Natural killer cell (primary cell): ENCODE measurements at regions not wholly inside any gene's neighbourhood (a gene's known extent, or its start where the extent isn't known, plus 50 kb on each side); places are given as distances from the start of the nearest gene placed in this dataset.

Source experiments
- ATAC-seq, 3 donors: fragments of 150-1000 bp in 2 of 3; fragments of 200-7000 bp in 1 of 3; cut with Tn5 transposase; 1 replicate in 1 of 3; 2 replicates in 2 of 3; pipeline ENCODE4 v1.10.0; 2021; ENCODE audit warnings: mild to moderate bottlenecking in 2 of 3, moderate library complexity in 2 of 3
- DNase-seq, 2 donors: peaks; one replicate each; pipeline versions ENCODE4 v3.0.0 to v3.0.0-alpha.2; 2013 to 2021; ENCODE audit warnings: mixed read lengths in 1 of 2
- H3K27ac ChIP-seq: one replicate; pipeline ENCODE4 v1.5.1; 2013; ENCODE audit warnings: mild to moderate bottlenecking, low read length
- H3K27me3 ChIP-seq: one replicate; pipeline ENCODE4 v1.6.1; 2013; ENCODE audit warnings: low read length; ENCODE audit not compliant: control insufficient read depth, insufficient read depth
- H3K36me3 ChIP-seq: one replicate; pipeline ENCODE4 v1.6.1; 2013; ENCODE audit warnings: low read length; ENCODE audit not compliant: control insufficient read depth, insufficient read depth
- H3K4me1 ChIP-seq: one replicate; pipeline ENCODE4 v1.6.1; 2013; ENCODE audit warnings: low read length; ENCODE audit not compliant: control insufficient read depth, insufficient read depth
- H3K4me3 ChIP-seq: one replicate; pipeline ENCODE4 v1.5.1; 2013; ENCODE audit warnings: low read length
- H3K9me3 ChIP-seq: one replicate; pipeline ENCODE4 v1.6.1; 2013; ENCODE audit warnings: low read length; ENCODE audit not compliant: control insufficient read depth, insufficient read depth
- H3K27ac Mint-ChIP-seq, 2 donors: one replicate each; pipeline ENCODE4 v1.8.0; 2022; ENCODE audit warnings: mild to moderate bottlenecking in 2 of 2, mixed read lengths in 2 of 2, moderate library complexity in 1 of 2
- H3K27me3 Mint-ChIP-seq, 2 donors: one replicate each; pipeline ENCODE4 v1.8.0; 2022; ENCODE audit warnings: low read depth in 2 of 2, mixed read lengths in 2 of 2
- H3K36me3 Mint-ChIP-seq: one replicate; pipeline ENCODE4 v1.8.0; 2022; ENCODE audit warnings: mixed read lengths
- H3K4me1 Mint-ChIP-seq, 2 donors: one replicate each; pipeline ENCODE4 v1.8.0; 2022; ENCODE audit warnings: mixed read lengths in 2 of 2
- H3K4me3 Mint-ChIP-seq: one replicate; pipeline ENCODE4 v1.8.0; 2022; ENCODE audit warnings: mild to moderate bottlenecking, moderate library complexity, mixed read lengths
- H3K9me3 Mint-ChIP-seq, 2 donors: one replicate each; pipeline ENCODE4 v1.8.0; 2022; ENCODE audit warnings: mixed read lengths in 2 of 2
- WGBS: methylation state at CpG from one replicate; pipeline ENCODE4 v1.1.7; 2013; ENCODE audit warnings: missing lambda C conversion rate; ENCODE audit not compliant: insufficient coverage; 5-methylcytosine and 5-hydroxymethylcytosine counted together
- intact Hi-C: fragments of 100-400 bp; cut with micrococcal nuclease; formaldehyde crosslinking; loops from one replicate; pipeline ENCODE4 v1.14.2; 2022
- TF ChIP-seq, protein P1 (sequence below): fragments of 200-600 bp; IDR thresholded peaks from one replicate; pipeline ENCODE4 v1.8.0; 2022; ENCODE audit warnings: antibody characterized with exemption

- Mint-ChIP-seq H3K9me3 (no peaks in the 10 kb centered on the region), H3K4me3 (no peak overlapping the region), H3K27me3 (peaks cover 9 to 11% of the 10 kb centered on the region in 2 donors), H3K27ac (no peak overlapping the region), H3K36me3 (no peaks in the 10 kb centered on the region), H3K4me1 (no peaks in the 10 kb centered on the region)
- Histone ChIP-seq H3K4me1 (no peaks in the 10 kb centered on the region), H3K36me3 (no peaks in the 10 kb centered on the region), H3K27ac (no peak overlapping the region), H3K9me3 (no peaks in the 10 kb centered on the region), H3K4me3 (no peak overlapping the region), H3K27me3 (no peaks in the 10 kb centered on the region)
- intact Hi-C loops = no loop called here
- TF ChIP-seq, protein P1, sequence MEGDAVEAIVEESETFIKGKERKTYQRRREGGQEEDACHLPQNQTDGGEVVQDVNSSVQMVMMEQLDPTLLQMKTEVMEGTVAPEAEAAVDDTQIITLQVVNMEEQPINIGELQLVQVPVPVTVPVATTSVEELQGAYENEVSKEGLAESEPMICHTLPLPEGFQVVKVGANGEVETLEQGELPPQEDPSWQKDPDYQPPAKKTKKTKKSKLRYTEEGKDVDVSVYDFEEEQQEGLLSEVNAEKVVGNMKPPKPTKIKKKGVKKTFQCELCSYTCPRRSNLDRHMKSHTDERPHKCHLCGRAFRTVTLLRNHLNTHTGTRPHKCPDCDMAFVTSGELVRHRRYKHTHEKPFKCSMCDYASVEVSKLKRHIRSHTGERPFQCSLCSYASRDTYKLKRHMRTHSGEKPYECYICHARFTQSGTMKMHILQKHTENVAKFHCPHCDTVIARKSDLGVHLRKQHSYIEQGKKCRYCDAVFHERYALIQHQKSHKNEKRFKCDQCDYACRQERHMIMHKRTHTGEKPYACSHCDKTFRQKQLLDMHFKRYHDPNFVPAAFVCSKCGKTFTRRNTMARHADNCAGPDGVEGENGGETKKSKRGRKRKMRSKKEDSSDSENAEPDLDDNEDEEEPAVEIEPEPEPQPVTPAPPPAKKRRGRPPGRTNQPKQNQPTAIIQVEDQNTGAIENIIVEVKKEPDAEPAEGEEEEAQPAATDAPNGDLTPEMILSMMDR = no peak
- WGBS = 83% methylated on average over 3 of the region's 3 CpGs
- ATAC-seq (no peak), DNase-seq (no peak)
Measured at GRCh38 chr6:99111590-99111989, 163.8 kb upstream of the FBXL4 start.

DNA sequence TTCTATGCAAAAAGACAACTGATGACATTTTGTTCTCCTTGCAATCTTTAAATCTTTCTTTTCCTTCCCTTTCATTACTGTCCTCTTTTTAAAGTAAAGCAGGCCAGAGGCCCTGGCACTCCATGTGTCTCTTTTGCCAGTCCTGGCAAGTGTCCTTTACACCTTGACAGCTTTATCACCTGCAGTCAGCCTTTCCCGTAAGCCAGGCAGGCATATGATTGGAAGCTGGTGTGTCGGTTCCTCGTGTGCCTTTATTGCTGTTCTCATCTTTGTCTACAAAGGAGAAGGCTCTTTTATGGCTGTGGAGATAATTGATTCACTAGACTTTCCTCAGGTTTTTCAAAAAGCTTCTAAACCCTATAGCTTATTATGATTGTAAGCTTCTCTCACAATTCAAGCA lies 162.3 kb upstream of the FBXL4 start:
- Histone ChIP-seq H3K9me3 (no peaks in the 10 kb centered on the region), H3K27me3 (no peaks in the 10 kb centered on the region), H3K4me3 (no peak overlapping the region), H3K4me1 (no peaks in the 10 kb centered on the region), H3K36me3 (no peaks in the 10 kb centered on the region), H3K27ac (no peak overlapping the region)
- no peaks in the 10 kb centered on the region for H3K36me3 Mint-ChIP-seq
- DNase-seq (no peak), ATAC-seq (no peak)
- H3K9me3 Mint-ChIP-seq = peaks cover 0 to under 1% of the 10 kb centered on the region in 2 donors
- no peak overlapping the region for H3K4me3 Mint-ChIP-seq
- TF ChIP-seq, protein P1 = no peak
- peaks cover 9 to 11% of the 10 kb centered on the region in 2 donors for H3K27me3 Mint-ChIP-seq
- whole genome bisulfite sequencing = 38% methylated on average over 3 of the region's 3 CpGs
- intact Hi-C loops = no loop called here
- H3K4me1 Mint-ChIP-seq = no peaks in the 10 kb centered on the region
- H3K27ac Mint-ChIP-seq = no peak overlapping the region

GRCh38 chr6:99104218-99104617 lies 156.5 kb upstream of the FBXL4 start:
- no peaks in the 10 kb centered on the region for H3K4me1 Mint-ChIP-seq
- no peaks in the 10 kb centered on the region for H3K27me3 Mint-ChIP-seq
- H3K36me3 Mint-ChIP-seq = no peaks in the 10 kb centered on the region
- Histone ChIP-seq H3K9me3 (no peaks in the 10 kb centered on the region), H3K36me3 (no peaks in the 10 kb centered on the region), H3K4me3 (no peak overlapping the region), H3K27me3 (no peaks in the 10 kb centered on the region), H3K27ac (no peak overlapping the region), H3K4me1 (no peaks in the 10 kb centered on the region)
- ATAC-seq (no peak), DNase-seq (no peak)
- WGBS = 0% methylated on average over 1 of the region's 3 CpGs
- peaks cover 0 to 2% of the 10 kb centered on the region in 2 donors for H3K9me3 Mint-ChIP-seq
- no peak overlapping the region for H3K27ac Mint-ChIP-seq
- TF ChIP-seq, protein P1 = no peak
- intact Hi-C loops = no loop called here
- no peak overlapping the region for H3K4me3 Mint-ChIP-seq

DNA sequence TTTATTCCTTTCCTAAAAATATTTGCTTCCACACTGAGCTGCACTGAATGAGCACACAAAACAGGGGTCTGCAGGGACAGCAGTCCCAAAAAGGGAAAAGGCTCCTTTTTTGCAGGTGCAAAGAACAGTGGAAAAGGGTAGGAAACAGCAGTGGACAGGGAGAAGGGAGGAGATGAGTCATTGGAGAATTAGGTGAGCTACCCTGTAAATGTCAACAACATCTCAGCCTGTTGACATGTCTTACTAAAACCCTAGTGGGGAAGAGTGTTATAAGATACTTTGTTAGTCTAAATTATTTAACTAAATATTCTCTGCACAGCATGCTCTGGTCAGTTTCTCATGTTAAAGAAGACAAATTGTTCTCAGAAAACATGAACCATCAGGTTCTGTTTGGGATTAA lies 151.5 kb upstream of the FBXL4 start:
- no peaks in the 10 kb centered on the region for H3K36me3 Mint-ChIP-seq
- Histone ChIP-seq H3K9me3 (no peaks in the 10 kb centered on the region), H3K4me1 (no peaks in the 10 kb centered on the region), H3K4me3 (no peak overlapping the region), H3K36me3 (no peaks in the 10 kb centered on the region), H3K27ac (no peak overlapping the region), H3K27me3 (no peaks in the 10 kb centered on the region)
- no peak overlapping the region for H3K27ac Mint-ChIP-seq
- DNase-seq (no peak), ATAC-seq (no peak)
- intact Hi-C loops = no loop called here
- TF ChIP-seq, protein P1 = no peak
- H3K4me3 Mint-ChIP-seq = no peak overlapping the region
- no peaks in the 10 kb centered on the region for H3K4me1 Mint-ChIP-seq
- H3K27me3 Mint-ChIP-seq = peaks cover 0 to 2% of the 10 kb centered on the region in 2 donors
- H3K9me3 Mint-ChIP-seq = no peaks in the 10 kb centered on the region
